DMS53 treated with DMSO at 0.1 percent for 48 hours (cell line): ENCODE measurements at regions not wholly inside any gene's neighbourhood (a gene's known extent, or its start where the extent isn't known, plus 50 kb on each side); places are given as distances from the start of the nearest gene placed in this dataset.
A peak's percentile ranks its signal among the peaks of the same experiment; 100 is the strongest.

Experiments
- DNase-seq: peaks from one replicate; lab custom pipeline; 2025; ENCODE audit not compliant: unreplicated experiment; lab: John Stamatoyannopoulos, UW

GRCh38 chr5:86971034-86971571, 296.6 kb upstream of the RASA1 start:
- peak; percentile 20 for DNase-seq

DNA sequence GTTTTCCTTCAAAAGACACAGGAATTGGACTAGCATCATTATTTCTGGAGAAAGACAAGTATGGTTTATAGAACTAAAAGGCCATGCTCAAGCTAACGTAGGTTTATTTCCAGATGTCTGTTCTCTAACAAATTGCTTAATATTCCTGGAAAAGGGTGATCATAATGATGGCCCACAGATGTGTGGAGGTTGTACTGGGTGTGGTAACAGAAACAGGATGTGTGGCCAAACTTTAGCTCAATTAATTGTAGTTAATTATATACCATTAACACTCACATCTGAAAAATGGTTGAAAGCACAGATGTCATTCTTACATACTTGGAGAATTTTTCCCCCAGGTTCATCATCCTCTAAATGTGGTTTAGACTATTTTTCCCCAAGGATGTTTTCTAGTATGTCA, 292.7 kb upstream of the RASA1 start:
- no peak for DNase-seq

- DNase-seq: no peak
These were observed 290.5 kb upstream of the RASA1 start for GRCh38 chr5:86977190-86977589.

GRCh38 chr5:86977808-86978207, 289.9 kb upstream of the RASA1 start:
- no peak for DNase-seq

- no peak for DNase-seq
These were observed 287.8 kb upstream of the RASA1 start for GRCh38 chr5:86979811-86980411.

DNA sequence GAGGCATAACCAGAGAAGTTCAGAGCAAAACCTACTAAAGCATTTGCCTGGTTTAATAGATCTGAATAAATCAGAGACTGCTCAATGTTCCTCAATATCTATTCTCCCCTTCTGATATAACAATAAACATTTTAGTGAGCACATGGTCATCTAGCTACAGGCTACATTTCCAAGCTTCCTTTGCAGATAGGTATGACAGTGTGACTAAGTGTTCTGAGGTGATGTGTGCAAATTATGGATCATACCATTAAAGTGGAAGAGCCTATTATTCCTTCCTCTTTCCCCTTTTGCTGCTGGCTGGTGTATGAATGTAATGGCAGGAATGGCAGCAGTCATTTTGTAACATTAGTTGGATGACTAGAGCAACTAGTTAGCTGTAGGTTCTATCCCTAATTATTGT, 285.8 kb upstream of the RASA1 start:
- DNase-seq: no peak

DNA sequence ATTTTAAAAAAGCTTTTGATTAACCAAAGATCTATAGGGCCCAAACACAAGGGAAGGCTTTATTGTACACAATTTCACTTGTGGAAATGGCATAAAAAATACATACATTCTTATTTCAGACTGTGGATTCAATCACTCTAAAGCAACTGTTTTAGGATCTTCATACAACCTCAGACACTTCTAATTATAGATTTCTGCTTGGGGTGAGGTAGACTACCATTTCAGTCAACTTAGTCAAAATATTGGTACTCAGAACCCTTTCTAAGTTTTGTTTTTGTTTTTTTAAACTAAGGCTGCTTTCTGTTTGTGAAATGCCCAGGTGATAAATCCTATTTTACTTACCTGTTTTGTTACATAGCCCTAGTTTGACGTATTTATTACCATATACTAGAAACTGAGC, 284.5 kb upstream of the RASA1 start:
- no peak for DNase-seq

DNA sequence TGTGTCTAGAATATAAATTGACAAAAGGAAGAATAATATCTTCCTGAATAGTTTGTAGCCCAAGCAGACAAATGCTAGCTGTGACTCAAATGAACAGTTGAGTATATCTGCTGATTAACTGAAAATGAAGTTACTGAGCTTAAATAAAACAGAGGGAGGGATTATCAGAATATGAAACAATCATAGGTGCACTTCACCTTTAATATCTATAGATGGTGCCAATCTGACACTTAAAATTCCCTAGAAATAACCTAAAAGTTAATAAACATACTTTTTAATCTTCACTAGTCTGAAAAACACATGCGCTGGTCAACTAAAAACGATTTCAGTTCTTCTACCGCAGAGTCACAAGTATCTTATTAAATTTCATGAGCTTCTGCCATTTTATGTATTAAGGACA, 280.8 kb upstream of the RASA1 start:
- DNase-seq: no peak

- no peak for DNase-seq
These were observed 270.2 kb upstream of the RASA1 start for GRCh38 chr5:86997516-86997915.

DNA sequence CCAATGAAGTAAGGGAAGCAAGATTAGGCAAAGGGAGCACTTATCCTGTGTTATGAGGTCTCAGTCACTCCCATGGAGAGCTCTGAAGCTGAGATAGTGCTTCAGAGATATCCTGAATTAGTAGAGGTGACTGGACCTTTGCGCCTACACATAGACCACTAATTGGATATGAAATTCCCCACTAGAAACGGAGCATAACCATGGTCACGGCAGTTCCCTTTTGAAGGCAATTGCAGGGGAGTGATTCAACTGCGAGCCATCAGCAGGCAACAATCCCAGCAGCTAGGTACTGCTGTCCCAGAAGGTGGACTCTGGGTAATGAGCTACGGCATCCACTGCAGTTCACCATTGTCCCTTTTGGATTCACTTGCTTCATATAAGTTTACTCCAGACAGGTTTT, 267.7 kb upstream of the RASA1 start:
- no peak for DNase-seq

GRCh38 chr5:87002485-87002884, 265.2 kb upstream of the RASA1 start:
- DNase-seq: no peak

DNA sequence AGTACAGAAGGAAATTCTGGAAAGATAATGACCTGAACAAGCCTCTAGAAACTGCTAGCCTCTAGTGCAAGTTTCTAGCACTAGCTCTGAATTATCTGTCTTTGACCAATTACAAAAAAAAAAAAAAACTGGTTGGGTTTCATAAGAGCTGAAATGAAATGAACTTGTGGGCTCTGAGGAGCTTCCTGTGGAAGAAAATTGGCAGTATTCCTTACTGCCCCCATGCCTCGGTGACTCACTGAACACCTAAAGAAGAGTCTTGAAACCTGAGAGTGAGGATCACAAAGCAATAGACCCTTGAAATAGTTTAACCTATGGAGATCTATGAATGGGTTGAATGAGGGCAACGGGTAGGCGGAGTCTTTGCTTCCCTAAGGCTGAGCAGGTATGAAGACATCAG, 263.6 kb upstream of the RASA1 start:
- DNase-seq: no peak

GRCh38 chr5:87007737-87008136, 259.9 kb upstream of the RASA1 start:
- no peak for DNase-seq

GRCh38 chr5:87008751-87009560, 258.7 kb upstream of the RASA1 start:
- no peak for DNase-seq

- no peak for DNase-seq
These were observed 256.9 kb upstream of the RASA1 start for GRCh38 chr5:87010736-87011135.

- DNase-seq: no peak
These were observed 251.8 kb upstream of the RASA1 start for GRCh38 chr5:87015901-87016300.

GRCh38 chr5:87020099-87020934, 247.4 kb upstream of the RASA1 start:
- peak; percentile 11 for DNase-seq

- no peak for DNase-seq
These were observed 245.3 kb upstream of the RASA1 start for GRCh38 chr5:87022415-87022814.

- DNase-seq: no peak
These were observed 240.1 kb upstream of the RASA1 start for GRCh38 chr5:87027570-87027969.

GRCh38 chr5:87029951-87030350, 237.7 kb upstream of the RASA1 start:
- no peak for DNase-seq

DNA sequence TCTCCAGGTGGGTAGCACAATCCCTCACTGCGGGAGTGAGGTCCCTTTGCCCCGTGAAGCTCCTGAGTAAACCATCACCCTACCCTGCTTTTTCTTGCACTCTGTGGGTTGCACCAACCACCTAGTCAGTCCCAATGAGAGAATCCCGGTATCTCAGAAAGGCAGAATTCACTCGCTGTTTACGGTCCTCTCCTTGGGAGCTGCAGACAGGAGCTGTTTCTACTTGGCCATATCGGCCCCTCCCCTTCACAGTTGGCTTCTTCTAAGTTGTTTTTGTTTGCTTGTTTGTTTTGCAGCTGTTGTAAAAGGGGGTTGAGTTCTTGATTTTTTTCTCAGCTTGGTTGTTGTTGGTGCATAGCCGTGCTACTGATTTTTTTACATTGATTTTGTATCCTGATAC, 237.0 kb upstream of the RASA1 start:
- DNase-seq: no peak

- DNase-seq: no peak
These were observed 233.1 kb upstream of the RASA1 start for GRCh38 chr5:87034557-87034956.
